K562 (cell line): ENCODE measurements at regions not wholly inside any gene's neighbourhood (a gene's known extent, or its start where the extent isn't known, plus 50 kb on each side); places are given as distances from the start of the nearest gene placed in this dataset.

Experiments used
- FOS ChIP-seq: IDR thresholded peaks from 3 replicates; pipeline ENCODE4 v1.6.1; 2011; ENCODE audit not compliant: insufficient read length; ENCODE audit errors: extremely low read depth
- HOMEZ ChIP-seq: fragments of 250-450 bp; sonication (Bioruptor Pico); IDR thresholded peaks from 2 replicates; pipeline ENCODE4 v1.4.0; 2020; ENCODE audit warnings: mild to moderate bottlenecking, moderate library complexity
- POLR2AphosphoS5 ChIP-seq: IDR thresholded peaks from 2 replicates; pipeline ENCODE4 v1.6.1; 2011; ENCODE audit warnings: mild to moderate bottlenecking, low read depth, low read length, moderate library complexity; ENCODE audit not compliant: control insufficient read depth, insufficient read depth
- RFX1 ChIP-seq: fragments of 450-650 bp; IDR thresholded peaks from 2 replicates; pipeline ENCODE4 v1.6.1; 2016; ENCODE audit warnings: mild to moderate bottlenecking, moderate library complexity
- SNRNP70 ChIP-seq: fragments of 200-400 bp; formaldehyde crosslinking; optimal IDR thresholded peaks from 2 replicates; pipeline ENCODE3; 2017; ENCODE audit warnings: low read depth, low read length
- TAF7 ChIP-seq: fragments of 450-650 bp; IDR thresholded peaks from 2 replicates; pipeline ENCODE4 v1.6.1; 2016; ENCODE audit warnings: missing genetic modification characterization, missing compliant biosample characterization
- TF ChIP-seq, protein P1 (sequence below): sonication (generic); formaldehyde crosslinking; IDR thresholded peaks from 2 replicates; pipeline ENCODE4 v1.8.0; 2023; ENCODE audit warnings: mild to moderate bottlenecking, missing genetic modification reagents

GRCh38 chr1:201659572-201659971 is 120.6 kb downstream of the NAV1 start (continued):
- TF ChIP-seq, protein P1, sequence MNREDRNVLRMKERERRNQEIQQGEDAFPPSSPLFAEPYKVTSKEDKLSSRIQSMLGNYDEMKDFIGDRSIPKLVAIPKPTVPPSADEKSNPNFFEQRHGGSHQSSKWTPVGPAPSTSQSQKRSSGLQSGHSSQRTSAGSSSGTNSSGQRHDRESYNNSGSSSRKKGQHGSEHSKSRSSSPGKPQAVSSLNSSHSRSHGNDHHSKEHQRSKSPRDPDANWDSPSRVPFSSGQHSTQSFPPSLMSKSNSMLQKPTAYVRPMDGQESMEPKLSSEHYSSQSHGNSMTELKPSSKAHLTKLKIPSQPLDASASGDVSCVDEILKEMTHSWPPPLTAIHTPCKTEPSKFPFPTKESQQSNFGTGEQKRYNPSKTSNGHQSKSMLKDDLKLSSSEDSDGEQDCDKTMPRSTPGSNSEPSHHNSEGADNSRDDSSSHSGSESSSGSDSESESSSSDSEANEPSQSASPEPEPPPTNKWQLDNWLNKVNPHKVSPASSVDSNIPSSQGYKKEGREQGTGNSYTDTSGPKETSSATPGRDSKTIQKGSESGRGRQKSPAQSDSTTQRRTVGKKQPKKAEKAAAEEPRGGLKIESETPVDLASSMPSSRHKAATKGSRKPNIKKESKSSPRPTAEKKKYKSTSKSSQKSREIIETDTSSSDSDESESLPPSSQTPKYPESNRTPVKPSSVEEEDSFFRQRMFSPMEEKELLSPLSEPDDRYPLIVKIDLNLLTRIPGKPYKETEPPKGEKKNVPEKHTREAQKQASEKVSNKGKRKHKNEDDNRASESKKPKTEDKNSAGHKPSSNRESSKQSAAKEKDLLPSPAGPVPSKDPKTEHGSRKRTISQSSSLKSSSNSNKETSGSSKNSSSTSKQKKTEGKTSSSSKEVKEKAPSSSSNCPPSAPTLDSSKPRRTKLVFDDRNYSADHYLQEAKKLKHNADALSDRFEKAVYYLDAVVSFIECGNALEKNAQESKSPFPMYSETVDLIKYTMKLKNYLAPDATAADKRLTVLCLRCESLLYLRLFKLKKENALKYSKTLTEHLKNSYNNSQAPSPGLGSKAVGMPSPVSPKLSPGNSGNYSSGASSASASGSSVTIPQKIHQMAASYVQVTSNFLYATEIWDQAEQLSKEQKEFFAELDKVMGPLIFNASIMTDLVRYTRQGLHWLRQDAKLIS = no peak
- TF ChIP-seq POLR2AphosphoS5 = no peak
- TF ChIP-seq HOMEZ (CRISPR knock-in tag) = no peak
- TF ChIP-seq SNRNP70 = no peak
- TF ChIP-seq FOS = no peak
- no peak for TF ChIP-seq TAF7 (tag)
- TF ChIP-seq RFX1 = no peak
